ENCODE measurements at regions not wholly inside any gene's neighbourhood (a gene's known extent, or its start where the extent isn't known, plus 50 kb on each side); places are given as distances from the start of the nearest gene placed in this dataset.

DNA sequence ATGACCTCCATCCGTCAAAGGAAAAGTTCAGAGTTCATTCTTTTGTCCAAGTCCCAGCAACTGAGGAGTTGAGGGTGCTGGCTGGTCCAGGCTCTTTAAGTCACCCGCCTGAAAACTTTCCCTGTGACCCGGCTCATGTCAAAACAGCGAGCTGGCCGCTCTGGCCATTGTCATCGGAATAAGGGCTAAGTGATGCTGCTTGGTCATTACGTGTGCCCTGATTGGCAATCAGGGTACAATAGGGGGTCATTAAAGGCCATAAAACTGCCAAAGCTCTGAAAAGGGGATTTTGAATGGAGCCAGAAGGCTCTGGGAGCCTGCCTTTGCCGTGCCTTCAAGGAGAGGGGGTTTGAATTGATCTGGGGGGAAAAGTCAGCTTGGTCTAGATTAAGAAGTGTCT is 88.5 kb upstream of the IRX3 start:
- no peak for DNase-seq (ENCODE audit: low read depth)
- TF ChIP-seq, protein P1, sequence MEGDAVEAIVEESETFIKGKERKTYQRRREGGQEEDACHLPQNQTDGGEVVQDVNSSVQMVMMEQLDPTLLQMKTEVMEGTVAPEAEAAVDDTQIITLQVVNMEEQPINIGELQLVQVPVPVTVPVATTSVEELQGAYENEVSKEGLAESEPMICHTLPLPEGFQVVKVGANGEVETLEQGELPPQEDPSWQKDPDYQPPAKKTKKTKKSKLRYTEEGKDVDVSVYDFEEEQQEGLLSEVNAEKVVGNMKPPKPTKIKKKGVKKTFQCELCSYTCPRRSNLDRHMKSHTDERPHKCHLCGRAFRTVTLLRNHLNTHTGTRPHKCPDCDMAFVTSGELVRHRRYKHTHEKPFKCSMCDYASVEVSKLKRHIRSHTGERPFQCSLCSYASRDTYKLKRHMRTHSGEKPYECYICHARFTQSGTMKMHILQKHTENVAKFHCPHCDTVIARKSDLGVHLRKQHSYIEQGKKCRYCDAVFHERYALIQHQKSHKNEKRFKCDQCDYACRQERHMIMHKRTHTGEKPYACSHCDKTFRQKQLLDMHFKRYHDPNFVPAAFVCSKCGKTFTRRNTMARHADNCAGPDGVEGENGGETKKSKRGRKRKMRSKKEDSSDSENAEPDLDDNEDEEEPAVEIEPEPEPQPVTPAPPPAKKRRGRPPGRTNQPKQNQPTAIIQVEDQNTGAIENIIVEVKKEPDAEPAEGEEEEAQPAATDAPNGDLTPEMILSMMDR (IDR thresholded peaks at IDR 0.05; ENCODE audit: insufficient read depth, low read depth, low read length): no peak
- no peaks in the 10 kb centered on the region; the same call in 1 of the 2 replicates for H3K27me3 ChIP-seq (ENCODE audit: control insufficient read depth, insufficient read depth, low read length)
- POLR2A ChIA-PET: no interaction called here
- no peaks in the 10 kb centered on the region for H3K36me3 ChIP-seq (ENCODE audit: control insufficient read depth, insufficient read depth, low read length)
- CTCF ChIA-PET: no interaction called here
- no peak overlapping the region for H3K4me3 ChIP-seq (ENCODE audit: low read depth, low read length)

DNA sequence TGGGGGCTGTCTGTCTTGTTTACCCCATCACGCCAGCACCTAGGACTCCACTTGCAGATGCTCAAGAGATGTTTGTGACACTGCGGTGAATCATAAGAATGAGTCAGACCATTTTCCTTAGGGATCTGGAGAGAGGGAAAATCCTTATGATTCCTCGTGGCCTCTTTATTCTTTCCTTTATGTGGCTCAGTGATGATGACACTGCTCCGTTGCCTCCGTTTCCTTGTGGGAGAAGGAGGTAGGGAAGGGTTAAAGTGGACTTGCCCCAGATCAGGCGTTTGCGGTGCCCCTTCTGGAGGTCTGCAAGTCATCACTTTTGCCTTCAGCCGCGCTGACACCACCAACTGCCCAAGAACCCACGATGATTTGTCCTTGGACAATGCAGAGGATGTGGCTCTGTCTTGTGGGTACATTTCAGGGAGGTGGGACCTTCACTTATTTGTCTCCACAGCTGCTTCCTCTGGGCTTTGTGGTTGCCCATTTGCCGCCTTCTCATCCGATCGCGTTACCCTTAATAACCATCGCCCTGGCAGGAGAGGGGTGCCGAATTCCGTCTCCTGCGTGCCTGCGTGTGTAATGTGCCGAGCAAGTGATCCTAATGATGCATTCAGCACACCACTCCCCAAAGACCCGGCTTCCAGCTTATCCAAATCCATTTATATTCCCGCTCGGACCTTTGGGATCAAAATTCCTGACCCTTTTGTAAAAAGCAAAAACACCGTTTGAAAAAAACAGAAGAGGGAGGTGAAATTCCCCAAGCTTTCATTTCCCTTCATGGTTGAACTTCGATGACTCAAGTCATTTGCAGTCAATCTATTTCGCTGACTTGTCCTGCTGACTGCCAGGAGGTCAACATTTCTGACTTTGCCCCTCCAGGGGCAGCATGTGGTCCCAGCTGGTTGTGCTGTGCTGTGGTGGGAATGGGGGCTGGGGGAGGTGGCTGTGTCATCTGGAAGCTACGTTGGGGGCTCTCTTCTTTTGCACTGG is 87.2 kb upstream of the IRX3 start:
- Histone ChIP-seq H3K27me3 (ENCODE audit: control insufficient read depth, insufficient read depth, low read length) (no peaks in the 10 kb centered on the region), H3K4me3 (ENCODE audit: low read depth, low read length) (peak overlapping the region; percentile 5; the same call in 1 of the 2 replicates), H3K36me3 (ENCODE audit: control insufficient read depth, insufficient read depth, low read length) (no peaks in the 10 kb centered on the region)
- ChIA-PET POLR2A (no interaction called here), CTCF (no interaction called here)
- TF ChIP-seq, protein P1 (IDR thresholded peaks at IDR 0.05; ENCODE audit: insufficient read depth, low read depth, low read length): no peak
- DNase-seq (ENCODE audit: low read depth): peak; percentile 53

DNA sequence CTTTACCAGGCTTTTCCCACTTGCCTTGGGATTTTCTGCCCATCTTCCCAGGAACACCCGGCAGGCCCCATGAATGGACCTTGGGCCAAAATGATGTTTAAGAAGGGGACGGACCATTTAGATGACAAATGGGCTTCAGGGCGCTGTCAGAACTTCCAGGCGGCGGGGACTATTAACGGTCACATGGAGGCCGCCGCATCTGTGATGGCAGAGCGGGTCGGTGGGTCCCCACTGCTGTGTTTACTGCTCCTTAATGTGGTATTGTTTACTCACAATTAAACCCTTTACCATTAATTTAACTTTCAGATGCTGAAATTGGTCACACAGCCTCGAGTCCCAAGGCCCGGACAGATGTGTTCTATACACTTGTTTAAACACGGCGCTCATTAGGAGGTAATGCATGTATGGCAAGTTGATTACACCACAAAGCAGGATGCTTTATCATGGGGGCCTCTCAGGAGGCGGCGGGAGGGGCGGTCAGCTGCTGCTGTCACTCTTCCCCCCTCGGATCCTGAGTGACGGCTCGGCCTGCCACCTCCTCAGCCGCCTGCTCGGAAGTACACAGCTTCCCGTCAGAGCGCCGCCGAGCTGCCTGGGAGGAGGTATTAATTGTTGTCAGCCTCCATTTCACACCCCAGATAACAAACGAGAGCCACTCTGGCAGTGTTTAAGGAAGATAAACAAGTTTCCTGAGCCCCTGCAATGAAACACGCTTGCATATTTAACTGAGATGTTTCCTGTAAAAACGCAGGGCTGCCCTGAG is 83.9 kb upstream of the IRX3 start:
- TF ChIP-seq, protein P1 (IDR thresholded peaks at IDR 0.05; ENCODE audit: insufficient read depth, low read depth, low read length): no peak
- Histone ChIP-seq H3K4me3 (ENCODE audit: low read depth, low read length) (no peak overlapping the region), H3K36me3 (ENCODE audit: control insufficient read depth, insufficient read depth, low read length) (no peaks in the 10 kb centered on the region), H3K27me3 (ENCODE audit: control insufficient read depth, insufficient read depth, low read length) (no peaks in the 10 kb centered on the region)
- POLR2A ChIA-PET: no interaction called here
- no peak for DNase-seq (ENCODE audit: low read depth)
- CTCF ChIA-PET: no interaction called here

DNA sequence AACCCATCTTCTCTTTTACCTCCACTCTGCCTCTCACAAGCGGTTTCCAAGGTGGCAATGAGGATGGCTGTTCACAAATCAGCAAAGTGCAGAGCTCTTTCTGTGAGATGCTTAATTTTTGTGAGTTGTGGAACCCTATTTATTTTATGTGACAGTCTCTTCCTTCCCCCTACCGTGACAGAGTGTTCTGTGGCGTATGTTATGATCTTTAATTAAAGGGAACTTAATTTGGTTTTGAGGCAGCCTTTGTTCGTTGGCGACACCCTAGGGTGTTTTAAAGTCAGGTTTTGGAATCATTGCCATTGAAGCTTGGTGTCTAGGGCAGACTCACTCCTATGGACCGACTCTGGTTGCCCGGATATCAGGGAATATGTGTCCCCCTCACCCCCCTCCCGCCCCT is 83.3 kb upstream of the IRX3 start:
- no peak overlapping the region for H3K4me3 ChIP-seq (ENCODE audit: low read depth, low read length)
- ChIA-PET POLR2A (no interaction called here), CTCF (no interaction called here)
- TF ChIP-seq, protein P1 (IDR thresholded peaks at IDR 0.05; ENCODE audit: insufficient read depth, low read depth, low read length): no peak
- no peak for DNase-seq (ENCODE audit: low read depth)
- H3K27me3 ChIP-seq (ENCODE audit: control insufficient read depth, insufficient read depth, low read length): no peaks in the 10 kb centered on the region
- H3K36me3 ChIP-seq (ENCODE audit: control insufficient read depth, insufficient read depth, low read length): no peaks in the 10 kb centered on the region

DNA sequence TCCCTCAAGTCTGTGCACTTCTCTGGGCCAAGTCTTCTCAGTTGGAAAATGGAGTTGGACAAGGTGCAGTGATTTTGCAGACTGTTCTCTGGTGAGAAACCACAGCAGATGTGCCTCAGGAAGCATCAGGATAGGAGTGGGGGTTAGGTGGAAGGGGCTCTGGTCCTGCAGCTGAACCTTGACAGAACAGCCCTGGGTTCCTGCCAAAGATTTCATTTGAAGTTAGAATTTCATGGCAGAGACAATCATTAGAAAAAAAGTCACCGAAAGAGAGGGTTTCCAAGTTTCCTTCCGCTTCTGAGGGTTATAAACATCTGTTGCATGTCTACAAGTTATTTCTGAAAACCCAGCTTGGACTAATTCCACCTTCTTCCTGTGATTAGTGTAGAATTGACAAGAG is 80.4 kb upstream of the IRX3 start:
- Histone ChIP-seq H3K4me3 (ENCODE audit: low read depth, low read length) (no peak overlapping the region), H3K27me3 (ENCODE audit: control insufficient read depth, insufficient read depth, low read length) (peaks cover 2% of the 10 kb centered on the region), H3K36me3 (ENCODE audit: control insufficient read depth, insufficient read depth, low read length) (no peaks in the 10 kb centered on the region)
- TF ChIP-seq, protein P1 (IDR thresholded peaks at IDR 0.05; ENCODE audit: insufficient read depth, low read depth, low read length): no peak
- ChIA-PET POLR2A (no interaction called here), CTCF (no interaction called here)
- no peak for DNase-seq (ENCODE audit: low read depth)

All from BJ (cell line).